ENCODE measurements at regions not wholly inside any gene's neighbourhood (a gene's known extent, or its start where the extent isn't known, plus 50 kb on each side); places are given as distances from the start of the nearest gene placed in this dataset.

DNA sequence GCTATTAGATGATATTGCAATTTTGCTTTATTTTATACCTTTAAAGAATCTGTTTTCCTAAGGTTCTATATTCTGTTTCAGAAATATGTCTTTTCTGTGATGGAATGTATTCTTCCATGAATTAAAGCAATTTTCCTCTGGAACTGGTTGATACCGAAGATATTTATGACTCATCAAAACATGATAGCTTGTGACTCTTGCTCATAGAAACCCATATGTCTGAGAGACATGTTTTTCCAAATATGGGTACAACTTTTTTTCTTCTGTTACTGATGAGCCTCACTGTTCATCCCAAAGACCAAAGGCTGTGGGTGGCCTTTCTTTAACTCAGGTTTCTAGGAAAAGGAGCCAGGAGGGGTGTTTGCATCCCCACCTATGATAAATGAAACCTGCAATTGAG, 126.1 kb upstream of the PAPPA start:
- Histone ChIP-seq H3K4me1 (no peaks in the 10 kb centered on the region), H3K27me3 (no peaks in the 10 kb centered on the region), H3K4me3 (no peak overlapping the region), H3K27ac (no peak overlapping the region), H3K9me3 (no peaks in the 10 kb centered on the region), H3K36me3 (no peaks in the 10 kb centered on the region)
- TF ChIP-seq, protein P1, sequence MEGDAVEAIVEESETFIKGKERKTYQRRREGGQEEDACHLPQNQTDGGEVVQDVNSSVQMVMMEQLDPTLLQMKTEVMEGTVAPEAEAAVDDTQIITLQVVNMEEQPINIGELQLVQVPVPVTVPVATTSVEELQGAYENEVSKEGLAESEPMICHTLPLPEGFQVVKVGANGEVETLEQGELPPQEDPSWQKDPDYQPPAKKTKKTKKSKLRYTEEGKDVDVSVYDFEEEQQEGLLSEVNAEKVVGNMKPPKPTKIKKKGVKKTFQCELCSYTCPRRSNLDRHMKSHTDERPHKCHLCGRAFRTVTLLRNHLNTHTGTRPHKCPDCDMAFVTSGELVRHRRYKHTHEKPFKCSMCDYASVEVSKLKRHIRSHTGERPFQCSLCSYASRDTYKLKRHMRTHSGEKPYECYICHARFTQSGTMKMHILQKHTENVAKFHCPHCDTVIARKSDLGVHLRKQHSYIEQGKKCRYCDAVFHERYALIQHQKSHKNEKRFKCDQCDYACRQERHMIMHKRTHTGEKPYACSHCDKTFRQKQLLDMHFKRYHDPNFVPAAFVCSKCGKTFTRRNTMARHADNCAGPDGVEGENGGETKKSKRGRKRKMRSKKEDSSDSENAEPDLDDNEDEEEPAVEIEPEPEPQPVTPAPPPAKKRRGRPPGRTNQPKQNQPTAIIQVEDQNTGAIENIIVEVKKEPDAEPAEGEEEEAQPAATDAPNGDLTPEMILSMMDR (IDR thresholded peaks at IDR 0.05), result no peak
- no peak for ATAC-seq
- intact Hi-C loops (cut with DNase I), result no loop called here
- DNase-seq, result no peak

DNA sequence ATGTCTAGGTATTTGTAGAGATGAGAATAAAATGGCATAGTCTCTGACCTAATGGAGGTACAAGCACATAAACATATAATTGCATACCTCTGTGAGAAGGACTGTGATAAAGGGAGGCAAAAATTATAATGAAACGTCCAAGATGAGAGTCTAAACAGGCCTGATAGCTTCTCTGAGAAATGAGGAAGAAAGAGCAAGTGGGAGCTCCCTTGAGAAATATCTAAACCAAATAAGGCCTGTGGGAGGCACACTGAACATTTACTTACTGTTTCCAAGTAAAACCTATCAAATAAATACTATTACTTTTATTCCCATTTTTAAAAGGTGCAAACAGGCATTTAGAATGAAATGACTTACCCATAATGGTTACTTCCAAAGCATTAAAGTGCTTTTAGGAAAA, 125.6 kb upstream of the PAPPA start:
- no peak overlapping the region for H3K4me3 ChIP-seq
- no peak for ATAC-seq

DNA sequence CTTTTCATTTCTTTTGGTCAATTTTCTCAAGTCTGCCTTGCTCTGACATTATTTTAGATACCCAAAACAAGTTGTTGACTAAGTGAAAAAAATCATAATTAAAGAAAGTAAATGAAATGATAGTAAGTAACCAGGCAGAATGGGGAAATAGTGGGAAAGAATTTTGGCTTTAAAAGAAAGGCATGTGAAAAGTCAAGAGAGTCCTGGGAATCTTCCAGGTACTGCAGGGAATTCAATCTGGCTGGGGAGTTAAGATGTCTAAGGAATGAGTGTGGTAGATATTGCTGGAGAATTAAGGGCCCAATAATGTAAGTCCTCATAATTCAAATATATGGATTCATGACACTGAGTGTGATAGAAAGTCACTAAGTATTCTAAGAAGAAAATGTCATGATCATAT, 123.1 kb upstream of the PAPPA start:
- Histone ChIP-seq H3K9me3 (no peaks in the 10 kb centered on the region), H3K4me3 (no peak overlapping the region), H3K36me3 (no peaks in the 10 kb centered on the region), H3K27ac (no peak overlapping the region), H3K4me1 (no peaks in the 10 kb centered on the region), H3K27me3 (no peaks in the 10 kb centered on the region)
- intact Hi-C loops (cut with DNase I), result no loop called here
- ATAC-seq (no peak), DNase-seq (no peak)
- TF ChIP-seq, protein P1 (IDR thresholded peaks at IDR 0.05), result no peak

More for the DNA sequence above, 125.6 kb upstream of the PAPPA start:
- intact Hi-C loops (cut with DNase I), result no loop called here
- Histone ChIP-seq H3K36me3 (no peaks in the 10 kb centered on the region), H3K9me3 (no peaks in the 10 kb centered on the region), H3K4me1 (no peaks in the 10 kb centered on the region), H3K27me3 (no peaks in the 10 kb centered on the region), H3K27ac (no peak overlapping the region)
- DNase-seq, result no peak
- TF ChIP-seq, protein P1 (IDR thresholded peaks at IDR 0.05), result no peak

DNA sequence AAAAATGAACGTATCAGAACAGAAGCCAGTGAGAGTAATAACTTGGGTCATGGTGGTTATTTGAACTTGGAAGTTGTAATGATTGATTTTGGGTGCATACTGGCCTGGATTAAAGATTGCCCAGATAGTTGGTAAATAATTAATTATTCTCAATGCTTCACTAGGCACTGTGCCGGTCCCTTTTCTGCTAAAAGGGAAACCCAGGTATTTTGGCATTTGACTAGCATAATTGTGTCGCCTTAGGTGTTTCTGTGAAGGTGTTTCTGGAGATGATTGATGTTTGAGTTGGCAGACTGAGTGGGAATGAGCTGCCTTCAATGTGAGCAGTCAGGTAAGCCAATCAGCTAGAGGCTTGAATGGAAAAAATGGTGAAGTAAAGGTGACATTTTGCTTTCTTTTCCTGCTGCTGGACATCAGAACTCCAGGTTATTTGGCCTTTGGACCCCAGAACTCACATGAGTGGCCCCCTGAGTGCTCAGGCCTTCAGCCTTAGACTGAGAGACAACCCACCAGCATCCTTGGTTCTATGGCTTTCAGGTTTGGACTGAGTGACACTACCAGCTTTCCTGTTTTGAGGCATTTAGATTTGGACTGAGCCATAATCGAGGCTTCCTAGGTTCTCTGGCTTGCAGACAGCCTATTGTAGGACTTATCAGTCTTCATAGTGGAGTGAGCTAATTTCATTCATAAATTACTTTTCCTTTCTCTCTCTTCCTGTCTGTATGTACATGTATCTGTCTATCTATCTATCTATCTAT, 120.7 kb upstream of the PAPPA start:
- intact Hi-C loops (cut with DNase I), result no loop called here
- Histone ChIP-seq H3K4me3 (no peak overlapping the region), H3K9me3 (no peaks in the 10 kb centered on the region), H3K27me3 (no peaks in the 10 kb centered on the region), H3K36me3 (no peaks in the 10 kb centered on the region), H3K27ac (no peak overlapping the region), H3K4me1 (no peaks in the 10 kb centered on the region)
- ATAC-seq, result no peak
- TF ChIP-seq, protein P1 (IDR thresholded peaks at IDR 0.05), result no peak
- DNase-seq, result no peak

DNA sequence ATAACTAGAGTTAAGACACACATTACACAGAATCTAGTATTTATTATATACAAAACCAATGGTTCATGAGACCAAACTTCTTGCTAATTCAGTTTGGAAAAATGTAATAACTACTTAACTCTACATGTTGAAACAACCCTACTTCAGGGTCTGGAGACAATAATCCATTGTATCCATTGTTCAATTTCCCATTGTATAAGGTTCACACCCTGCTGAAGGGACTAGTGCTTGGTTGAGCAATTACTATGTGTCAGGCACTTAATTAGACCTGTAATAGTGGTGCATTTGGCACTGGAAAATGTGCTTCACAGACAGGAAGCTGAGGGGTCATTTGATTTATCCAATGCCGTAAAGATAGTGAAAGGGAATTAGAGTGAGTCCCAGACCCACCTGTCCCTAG, 114.3 kb upstream of the PAPPA start:
- H3K27me3 ChIP-seq, result no peaks in the 10 kb centered on the region
- no peaks in the 10 kb centered on the region for H3K9me3 ChIP-seq
- ATAC-seq (no peak), DNase-seq (no peak)
- no peaks in the 10 kb centered on the region for H3K36me3 ChIP-seq
- TF ChIP-seq, protein P1 (IDR thresholded peaks at IDR 0.05), result no peak
- H3K27ac ChIP-seq, result no peak overlapping the region
- H3K4me3 ChIP-seq, result no peak overlapping the region
- no peaks in the 10 kb centered on the region for H3K4me1 ChIP-seq
- intact Hi-C loops (cut with DNase I), result no loop called here

DNA sequence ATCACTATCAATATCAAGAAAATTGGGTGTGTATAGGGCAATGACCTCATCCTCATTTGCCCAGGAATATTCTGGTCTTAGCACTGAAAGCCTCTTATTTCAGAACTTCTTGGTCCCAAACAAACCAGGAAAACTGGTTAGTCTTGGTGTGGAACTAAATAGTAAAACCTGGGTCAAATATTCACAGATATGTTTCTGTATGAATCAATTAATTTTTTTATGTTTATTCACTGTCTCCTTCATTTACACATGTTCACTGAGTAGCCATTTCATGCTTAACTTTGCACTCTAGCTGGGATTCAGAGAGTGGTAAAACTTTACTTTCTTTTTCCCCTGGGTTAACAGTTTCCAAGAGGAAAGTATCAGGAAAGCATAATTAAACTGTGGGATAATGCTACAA, 113.7 kb upstream of the PAPPA start:
- no peak overlapping the region for H3K27ac ChIP-seq
- ATAC-seq, result no peak
- TF ChIP-seq, protein P1 (IDR thresholded peaks at IDR 0.05), result no peak
- H3K36me3 ChIP-seq, result no peaks in the 10 kb centered on the region
- no peaks in the 10 kb centered on the region for H3K27me3 ChIP-seq
- H3K4me3 ChIP-seq, result no peak overlapping the region
- intact Hi-C loops (cut with DNase I), result no loop called here
- no peak for DNase-seq
- H3K9me3 ChIP-seq, result no peaks in the 10 kb centered on the region
- no peaks in the 10 kb centered on the region for H3K4me1 ChIP-seq

Measured in upper lobe of right lung (tissue), 1 donor.